ENCODE measurements at regions not wholly inside any gene's neighbourhood (a gene's known extent, or its start where the extent isn't known, plus 50 kb on each side); places are given as distances from the start of the nearest gene placed in this dataset.

- Mint-ChIP-seq H3K27ac (no peak overlapping the region), H3K4me3 (ENCODE audit: low read depth) (no peak overlapping the region), H3K36me3 (ENCODE audit: insufficient read depth) (no peaks in the 10 kb centered on the region), H3K27me3 (peaks cover 9% of the 10 kb centered on the region), H3K9me3 (ENCODE audit: low read depth) (no peaks in the 10 kb centered on the region), H3K4me1 (ENCODE audit: low read depth) (no peaks in the 10 kb centered on the region)
- TF ChIP-seq CTCF (IDR thresholded peaks at IDR 0.05; ENCODE audit: unreplicated experiment): no peak
- no peak for DNase-seq (ENCODE audit: low spot score, unreplicated experiment)
Observed at GRCh38 chrX:140580478-140580877, 75.6 kb upstream of the SOX3 start.

- Mint-ChIP-seq H3K27ac (no peak overlapping the region), H3K27me3 (peaks cover 3% of the 10 kb centered on the region), H3K36me3 (ENCODE audit: insufficient read depth) (no peaks in the 10 kb centered on the region), H3K9me3 (ENCODE audit: low read depth) (no peaks in the 10 kb centered on the region), H3K4me3 (ENCODE audit: low read depth) (no peak overlapping the region), H3K4me1 (ENCODE audit: low read depth) (no peaks in the 10 kb centered on the region)
- TF ChIP-seq CTCF (IDR thresholded peaks at IDR 0.05; ENCODE audit: unreplicated experiment): peak; percentile 80
- DNase-seq (ENCODE audit: low spot score, unreplicated experiment): peak; percentile 34
Observed at GRCh38 chrX:140572724-140573123, 67.9 kb upstream of the SOX3 start.

GRCh38 chrX:140563893-140564292, 59.0 kb upstream of the SOX3 start:
- H3K9me3 Mint-ChIP-seq (ENCODE audit: low read depth): peaks cover 13% of the 10 kb centered on the region
- no peak overlapping the region for H3K4me3 Mint-ChIP-seq (ENCODE audit: low read depth)
- no peak overlapping the region for H3K27ac Mint-ChIP-seq
- DNase-seq (ENCODE audit: low spot score, unreplicated experiment): no peak
- no peaks in the 10 kb centered on the region for H3K4me1 Mint-ChIP-seq (ENCODE audit: low read depth)
- H3K36me3 Mint-ChIP-seq (ENCODE audit: insufficient read depth): no peaks in the 10 kb centered on the region
- TF ChIP-seq CTCF (IDR thresholded peaks at IDR 0.05; ENCODE audit: unreplicated experiment): no peak
- H3K27me3 Mint-ChIP-seq: no peaks in the 10 kb centered on the region
